ENCODE measurements at regions not wholly inside any gene's neighbourhood (a gene's known extent, or its start where the extent isn't known, plus 50 kb on each side); places are given as distances from the start of the nearest gene placed in this dataset.

GRCh38 chr1:177561436-177561835 lies 390.7 kb downstream of the BRINP2 start:
- Mint-ChIP-seq H3K4me3 (no peak overlapping the region), H3K27ac (no peak overlapping the region), H3K27me3 (no peaks in the 10 kb centered on the region), H3K4me1 (no peaks in the 10 kb centered on the region), H3K36me3 (no peaks in the 10 kb centered on the region), H3K9me3 (peaks cover 13 to 16% of the 10 kb centered on the region in 2 donors)
- DNase-seq (no peak), ATAC-seq (replicated peaks) (no peak)

GRCh38 chr1:177558372-177558771 lies 387.6 kb downstream of the BRINP2 start:
- no peaks in the 10 kb centered on the region for H3K27me3 Mint-ChIP-seq
- H3K27ac Mint-ChIP-seq, result no peak overlapping the region
- no peaks in the 10 kb centered on the region for H3K36me3 Mint-ChIP-seq
- no peak overlapping the region for H3K4me3 Mint-ChIP-seq
- H3K4me1 Mint-ChIP-seq, result no peaks in the 10 kb centered on the region
- ATAC-seq (replicated peaks) (no peak), DNase-seq (no peak)
- peaks cover 19 to 26% of the 10 kb centered on the region in 2 donors for H3K9me3 Mint-ChIP-seq

- H3K36me3 Mint-ChIP-seq, result no peaks in the 10 kb centered on the region
- no peaks in the 10 kb centered on the region for H3K27me3 Mint-ChIP-seq
- H3K9me3 Mint-ChIP-seq, result peaks cover 15 to 23% of the 10 kb centered on the region in 2 donors
- DNase-seq, result no peak
- ATAC-seq (replicated peaks), result no peak
- no peaks in the 10 kb centered on the region for H3K4me1 Mint-ChIP-seq
- no peak overlapping the region for H3K4me3 Mint-ChIP-seq
- no peak overlapping the region for H3K27ac Mint-ChIP-seq
Observed at GRCh38 chr1:177556163-177556562, 385.4 kb downstream of the BRINP2 start.

DNA sequence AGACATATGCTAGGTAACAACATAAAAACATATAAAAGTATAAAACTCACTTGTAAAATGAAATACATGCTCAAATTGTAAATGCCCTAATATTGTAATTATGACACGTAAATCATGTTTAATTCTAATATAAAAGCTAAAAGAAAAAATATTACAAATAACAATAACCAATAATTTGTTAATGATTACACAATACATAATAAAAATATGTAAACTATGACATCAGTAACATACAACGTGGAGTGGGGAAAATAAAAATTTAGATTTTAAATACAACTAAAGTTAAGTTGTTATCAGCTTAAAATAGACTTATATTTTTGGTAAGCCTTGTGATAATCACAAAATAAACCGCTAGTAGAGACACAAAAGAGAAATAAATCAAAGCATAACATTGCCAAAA lies 376.4 kb downstream of the BRINP2 start:
- Mint-ChIP-seq H3K4me1 (no peaks in the 10 kb centered on the region), H3K27me3 (no peaks in the 10 kb centered on the region)

GRCh38 chr1:177546346-177546745 lies 375.6 kb downstream of the BRINP2 start:
- H3K27me3 Mint-ChIP-seq, result no peaks in the 10 kb centered on the region
- no peak for ATAC-seq (replicated peaks)
- H3K4me3 Mint-ChIP-seq, result no peak overlapping the region
- no peak for DNase-seq
- H3K27ac Mint-ChIP-seq, result no peak overlapping the region
- H3K36me3 Mint-ChIP-seq, result no peaks in the 10 kb centered on the region
- no peaks in the 10 kb centered on the region for H3K4me1 Mint-ChIP-seq
- H3K9me3 Mint-ChIP-seq, result peaks cover 2 to 4% of the 10 kb centered on the region in 2 donors

More for the DNA sequence above, 376.4 kb downstream of the BRINP2 start:
- Mint-ChIP-seq H3K9me3 (peaks cover 0 to 3% of the 10 kb centered on the region in 2 donors), H3K4me3 (no peak overlapping the region), H3K36me3 (no peaks in the 10 kb centered on the region), H3K27ac (no peak overlapping the region)
- ATAC-seq (replicated peaks) (no peak), DNase-seq (no peak)

DNA sequence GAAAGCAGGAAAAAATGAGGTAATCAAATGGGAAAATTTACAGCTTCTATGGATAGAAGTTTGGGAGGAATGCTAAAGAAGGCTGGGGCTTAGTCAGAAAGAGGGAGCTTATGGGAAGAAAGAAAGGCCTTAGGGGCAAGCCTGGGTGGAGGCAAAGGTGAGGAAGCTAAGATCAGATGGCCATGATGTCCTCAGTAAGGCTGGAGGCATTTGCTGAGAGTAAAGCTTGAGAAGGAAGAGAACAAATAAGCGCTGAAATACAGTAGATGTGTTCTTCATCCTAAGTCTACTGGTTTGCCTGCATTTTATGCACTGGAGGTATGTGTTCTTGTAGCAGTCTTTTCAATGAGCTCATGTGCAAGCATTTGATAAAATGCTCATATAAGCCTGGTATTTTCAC lies 355.4 kb downstream of the BRINP2 start:
- Mint-ChIP-seq H3K4me3 (no peak overlapping the region), H3K27ac (no peak overlapping the region), H3K4me1 (no peaks in the 10 kb centered on the region), H3K9me3 (peaks cover 0 to 4% of the 10 kb centered on the region in 2 donors), H3K36me3 (no peaks in the 10 kb centered on the region), H3K27me3 (no peaks in the 10 kb centered on the region)
- DNase-seq (no peak), ATAC-seq (replicated peaks) (no peak)

- DNase-seq (no peak), ATAC-seq (replicated peaks) (no peak)
- Mint-ChIP-seq H3K27ac (no peak overlapping the region), H3K9me3 (peaks cover 0 to 4% of the 10 kb centered on the region in 2 donors), H3K27me3 (no peaks in the 10 kb centered on the region), H3K4me1 (no peaks in the 10 kb centered on the region), H3K4me3 (no peak overlapping the region), H3K36me3 (no peaks in the 10 kb centered on the region)
Observed at GRCh38 chr1:177525176-177525575, 354.4 kb downstream of the BRINP2 start.

GRCh38 chr1:177517546-177517945 lies 346.8 kb downstream of the BRINP2 start:
- H3K4me3 Mint-ChIP-seq, result no peak overlapping the region
- no peaks in the 10 kb centered on the region for H3K9me3 Mint-ChIP-seq
- H3K36me3 Mint-ChIP-seq, result no peaks in the 10 kb centered on the region
- no peaks in the 10 kb centered on the region for H3K4me1 Mint-ChIP-seq
- no peaks in the 10 kb centered on the region for H3K27me3 Mint-ChIP-seq
- DNase-seq (no peak), ATAC-seq (replicated peaks) (no peak)
- no peak overlapping the region for H3K27ac Mint-ChIP-seq

DNA sequence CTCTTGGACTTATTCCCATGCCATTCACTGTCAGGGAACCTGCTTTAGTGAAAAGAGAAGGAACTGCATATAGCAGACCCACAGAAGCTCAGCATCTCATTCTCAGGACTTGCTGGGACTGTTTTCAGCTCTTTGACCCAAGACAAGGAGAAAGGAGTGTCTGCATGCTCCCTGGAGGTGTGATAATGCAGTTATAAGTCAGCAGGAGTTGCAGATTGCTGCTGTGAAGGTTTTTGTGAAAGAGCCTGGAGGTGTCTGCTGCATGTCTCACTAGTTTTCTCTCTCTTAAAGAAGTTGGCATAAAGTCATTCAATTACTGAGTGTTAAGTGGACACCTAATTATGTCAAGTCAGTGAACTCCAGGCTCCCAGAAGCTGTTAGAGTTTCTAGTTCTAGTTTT lies 343.4 kb downstream of the BRINP2 start:
- H3K27me3 Mint-ChIP-seq, result no peaks in the 10 kb centered on the region
- no peaks in the 10 kb centered on the region for H3K9me3 Mint-ChIP-seq
- H3K4me3 Mint-ChIP-seq, result no peak overlapping the region
- no peak for DNase-seq
- H3K27ac Mint-ChIP-seq, result no peak overlapping the region
- no peak for ATAC-seq (replicated peaks)
- H3K4me1 Mint-ChIP-seq, result no peaks in the 10 kb centered on the region
- H3K36me3 Mint-ChIP-seq, result no peaks in the 10 kb centered on the region

DNA sequence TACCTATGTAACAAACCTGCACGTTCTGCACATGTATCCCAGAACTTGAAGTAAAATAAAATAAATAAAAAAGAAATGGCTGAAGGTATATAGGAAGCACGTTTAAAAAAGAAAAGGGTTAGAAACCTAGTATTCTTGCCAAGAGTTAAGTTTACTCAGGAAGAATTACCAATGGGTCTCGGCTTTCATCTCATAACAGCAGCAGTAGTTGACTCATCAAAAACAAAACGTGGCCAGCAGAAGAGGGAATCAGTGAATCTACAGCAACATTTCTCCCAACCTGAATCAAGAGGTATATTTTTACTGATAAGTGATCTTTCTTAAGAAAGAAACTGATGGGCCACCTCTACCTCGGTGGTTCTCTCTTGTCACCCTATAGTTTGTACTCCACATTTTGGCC lies 340.3 kb downstream of the BRINP2 start:
- Mint-ChIP-seq H3K4me1 (no peaks in the 10 kb centered on the region), H3K27ac (no peak overlapping the region), H3K27me3 (no peaks in the 10 kb centered on the region), H3K9me3 (peaks cover 4% of the 10 kb centered on the region in 2 donors), H3K36me3 (no peaks in the 10 kb centered on the region), H3K4me3 (no peak overlapping the region)
- ATAC-seq (replicated peaks) (no peak), DNase-seq (no peak)

GRCh38 chr1:177505905-177506590 lies 335.3 kb downstream of the BRINP2 start:
- no peaks in the 10 kb centered on the region for H3K4me1 Mint-ChIP-seq
- peaks cover 4 to 6% of the 10 kb centered on the region in 2 donors for H3K9me3 Mint-ChIP-seq
- H3K27ac Mint-ChIP-seq, result no peak overlapping the region
- DNase-seq (no peak), ATAC-seq (replicated peaks) (no peak)
- H3K27me3 Mint-ChIP-seq, result no peaks in the 10 kb centered on the region
- no peaks in the 10 kb centered on the region for H3K36me3 Mint-ChIP-seq
- H3K4me3 Mint-ChIP-seq, result no peak overlapping the region

GRCh38 chr1:177495878-177496277 lies 325.1 kb downstream of the BRINP2 start:
- no peaks in the 10 kb centered on the region for H3K27me3 Mint-ChIP-seq
- no peak overlapping the region for H3K4me3 Mint-ChIP-seq
- no peak for ATAC-seq (replicated peaks)
- no peaks in the 10 kb centered on the region for H3K4me1 Mint-ChIP-seq
- peaks cover 7 to 13% of the 10 kb centered on the region in 2 donors for H3K9me3 Mint-ChIP-seq
- no peak overlapping the region for H3K27ac Mint-ChIP-seq
- DNase-seq, result no peak
- H3K36me3 Mint-ChIP-seq, result no peaks in the 10 kb centered on the region

- H3K4me1 Mint-ChIP-seq, result no peaks in the 10 kb centered on the region
- no peaks in the 10 kb centered on the region for H3K36me3 Mint-ChIP-seq
- no peak overlapping the region for H3K4me3 Mint-ChIP-seq
- H3K27me3 Mint-ChIP-seq, result no peaks in the 10 kb centered on the region
- H3K9me3 Mint-ChIP-seq, result peaks cover 0 to 3% of the 10 kb centered on the region in 2 donors
- no peak for DNase-seq
- ATAC-seq (replicated peaks), result no peak
- H3K27ac Mint-ChIP-seq, result no peak overlapping the region
Observed at GRCh38 chr1:177490786-177491185, 320.0 kb downstream of the BRINP2 start.

DNA sequence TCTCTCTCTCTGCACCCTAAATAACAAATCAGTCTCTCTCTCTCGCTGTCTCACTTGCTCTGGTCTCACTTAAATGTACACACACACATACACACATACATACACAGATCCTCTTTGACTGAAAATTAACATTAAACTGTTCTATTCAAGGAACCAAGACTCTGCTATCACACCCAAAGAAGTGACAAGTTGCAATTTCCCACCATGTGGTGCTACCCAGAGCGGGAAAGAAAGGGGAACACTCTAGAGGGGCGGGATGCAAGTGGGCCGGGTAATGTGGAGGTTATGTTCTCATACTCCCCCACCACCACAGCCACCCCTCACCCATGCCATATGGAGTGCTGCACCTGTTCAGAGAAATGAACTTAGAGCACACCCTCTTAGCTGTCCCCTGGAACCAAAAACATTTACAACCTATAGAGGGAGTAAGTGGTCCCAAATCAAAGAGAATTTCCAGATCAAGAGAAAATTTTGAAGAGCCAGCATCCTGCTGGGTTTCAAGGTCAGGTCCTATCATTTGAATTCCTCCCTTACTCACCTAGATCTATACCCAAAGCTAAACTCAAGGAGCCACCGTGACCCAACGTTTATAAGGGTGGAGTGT lies 319.4 kb downstream of the BRINP2 start:
- Mint-ChIP-seq H3K4me3 (no peak overlapping the region), H3K9me3 (peaks cover 0 to 2% of the 10 kb centered on the region in 2 donors), H3K4me1 (no peaks in the 10 kb centered on the region), H3K27me3 (no peaks in the 10 kb centered on the region), H3K36me3 (no peaks in the 10 kb centered on the region), H3K27ac (no peak overlapping the region)
- DNase-seq (no peak), ATAC-seq (replicated peaks) (no peak)

GRCh38 chr1:177488722-177489121 lies 318.0 kb downstream of the BRINP2 start:
- no peak for DNase-seq
- H3K27me3 Mint-ChIP-seq, result no peaks in the 10 kb centered on the region
- peaks cover 2% of the 10 kb centered on the region in 2 donors for H3K9me3 Mint-ChIP-seq
- H3K27ac Mint-ChIP-seq, result no peak overlapping the region
- ATAC-seq (replicated peaks), result no peak
- no peaks in the 10 kb centered on the region for H3K36me3 Mint-ChIP-seq
- H3K4me1 Mint-ChIP-seq, result no peaks in the 10 kb centered on the region
- H3K4me3 Mint-ChIP-seq, result no peak overlapping the region
